Ishikawa (cell line): ENCODE measurements at regions not wholly inside any gene's neighbourhood (a gene's known extent, or its start where the extent isn't known, plus 50 kb on each side); places are given as distances from the start of the nearest gene placed in this dataset.

Source experiments
- EP300 ChIP-seq: IDR thresholded peaks from 2 replicates; pipeline ENCODE4 v1.6.1; 2012; ENCODE audit warnings: borderline replicate concordance
- MAX ChIP-seq: IDR thresholded peaks from 2 replicates; pipeline ENCODE4 v1.6.1; 2012
- RAD21 ChIP-seq: IDR thresholded peaks from 2 replicates; pipeline ENCODE4 v1.6.1; 2012; ENCODE audit warnings: low read depth
- TAF1 ChIP-seq: IDR thresholded peaks from 2 replicates; pipeline ENCODE4 v1.6.1; 2012; ENCODE audit warnings: low read depth, mild to moderate bottlenecking
- TCF12 ChIP-seq: IDR thresholded peaks from 2 replicates; pipeline ENCODE4 v1.6.1; 2012; ENCODE audit warnings: low read depth
- TEAD4 ChIP-seq: IDR thresholded peaks from 2 replicates; pipeline ENCODE4 v1.6.1; 2012
- YY1 ChIP-seq: IDR thresholded peaks from 2 replicates; pipeline ENCODE4 v1.6.1; 2012; ENCODE audit warnings: low read depth
- ZBTB7A ChIP-seq: IDR thresholded peaks from 2 replicates; pipeline ENCODE4 v1.6.1; 2012; ENCODE audit warnings: low read depth
- TF ChIP-seq, protein P1 (sequence below): IDR thresholded peaks from 2 replicates; pipeline ENCODE4 v1.6.1; 2012
- TF ChIP-seq, protein P2 (sequence below): IDR thresholded peaks from 2 replicates; pipeline ENCODE4 v1.6.1; 2012; ENCODE audit warnings: low read depth, mild to moderate bottlenecking

DNA sequence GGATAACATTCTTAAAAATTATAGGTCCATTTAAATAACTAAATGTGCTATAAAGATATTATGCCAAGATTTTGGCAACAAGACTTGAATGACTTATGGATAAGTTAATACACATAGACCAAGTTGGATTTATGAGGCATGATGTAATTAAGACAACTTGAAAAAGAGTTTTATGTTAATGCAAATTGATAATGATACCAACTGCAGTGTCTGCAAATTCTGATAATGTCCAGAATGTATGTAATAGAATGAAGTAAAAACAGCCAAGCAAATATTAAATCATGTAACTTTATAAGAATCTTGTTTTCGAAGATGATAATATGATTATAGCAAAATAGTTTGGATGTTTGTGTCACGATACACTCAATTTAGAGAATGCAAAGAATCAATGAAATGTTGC, 868.3 kb downstream of the DNAJB9 start:
- TF ChIP-seq EP300 (no peak), TEAD4 (no peak), MAX (no peak), RAD21 (no peak), TCF12 (no peak), TAF1 (no peak), YY1 (no peak), ZBTB7A (no peak)
- TF ChIP-seq, protein P1, sequence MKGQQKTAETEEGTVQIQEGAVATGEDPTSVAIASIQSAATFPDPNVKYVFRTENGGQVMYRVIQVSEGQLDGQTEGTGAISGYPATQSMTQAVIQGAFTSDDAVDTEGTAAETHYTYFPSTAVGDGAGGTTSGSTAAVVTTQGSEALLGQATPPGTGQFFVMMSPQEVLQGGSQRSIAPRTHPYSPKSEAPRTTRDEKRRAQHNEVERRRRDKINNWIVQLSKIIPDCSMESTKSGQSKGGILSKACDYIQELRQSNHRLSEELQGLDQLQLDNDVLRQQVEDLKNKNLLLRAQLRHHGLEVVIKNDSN, result no peak
- TF ChIP-seq, protein P2, sequence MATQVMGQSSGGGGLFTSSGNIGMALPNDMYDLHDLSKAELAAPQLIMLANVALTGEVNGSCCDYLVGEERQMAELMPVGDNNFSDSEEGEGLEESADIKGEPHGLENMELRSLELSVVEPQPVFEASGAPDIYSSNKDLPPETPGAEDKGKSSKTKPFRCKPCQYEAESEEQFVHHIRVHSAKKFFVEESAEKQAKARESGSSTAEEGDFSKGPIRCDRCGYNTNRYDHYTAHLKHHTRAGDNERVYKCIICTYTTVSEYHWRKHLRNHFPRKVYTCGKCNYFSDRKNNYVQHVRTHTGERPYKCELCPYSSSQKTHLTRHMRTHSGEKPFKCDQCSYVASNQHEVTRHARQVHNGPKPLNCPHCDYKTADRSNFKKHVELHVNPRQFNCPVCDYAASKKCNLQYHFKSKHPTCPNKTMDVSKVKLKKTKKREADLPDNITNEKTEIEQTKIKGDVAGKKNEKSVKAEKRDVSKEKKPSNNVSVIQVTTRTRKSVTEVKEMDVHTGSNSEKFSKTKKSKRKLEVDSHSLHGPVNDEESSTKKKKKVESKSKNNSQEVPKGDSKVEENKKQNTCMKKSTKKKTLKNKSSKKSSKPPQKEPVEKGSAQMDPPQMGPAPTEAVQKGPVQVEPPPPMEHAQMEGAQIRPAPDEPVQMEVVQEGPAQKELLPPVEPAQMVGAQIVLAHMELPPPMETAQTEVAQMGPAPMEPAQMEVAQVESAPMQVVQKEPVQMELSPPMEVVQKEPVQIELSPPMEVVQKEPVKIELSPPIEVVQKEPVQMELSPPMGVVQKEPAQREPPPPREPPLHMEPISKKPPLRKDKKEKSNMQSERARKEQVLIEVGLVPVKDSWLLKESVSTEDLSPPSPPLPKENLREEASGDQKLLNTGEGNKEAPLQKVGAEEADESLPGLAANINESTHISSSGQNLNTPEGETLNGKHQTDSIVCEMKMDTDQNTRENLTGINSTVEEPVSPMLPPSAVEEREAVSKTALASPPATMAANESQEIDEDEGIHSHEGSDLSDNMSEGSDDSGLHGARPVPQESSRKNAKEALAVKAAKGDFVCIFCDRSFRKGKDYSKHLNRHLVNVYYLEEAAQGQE, result no peak
